ENCODE measurements at regions not wholly inside any gene's neighbourhood (a gene's known extent, or its start where the extent isn't known, plus 50 kb on each side); places are given as distances from the start of the nearest gene placed in this dataset.

DNA sequence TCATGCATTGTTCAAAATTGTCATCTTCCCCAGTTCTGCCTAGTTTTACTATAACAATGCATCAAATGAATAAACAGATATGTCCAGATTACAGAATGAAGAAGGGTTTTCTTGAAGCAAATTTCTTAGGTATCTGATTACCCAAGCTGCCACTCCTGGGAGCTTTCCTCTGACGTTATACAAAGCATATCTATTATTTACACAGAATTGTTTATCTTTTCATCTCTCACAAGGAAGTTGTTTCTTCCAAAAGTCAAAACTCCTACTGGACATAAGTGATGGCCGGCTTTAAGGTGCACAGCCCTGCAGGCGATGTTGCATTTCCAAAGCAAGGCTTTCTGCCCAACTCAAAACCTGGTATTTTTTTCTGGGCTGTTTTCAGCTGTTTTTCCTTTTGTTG is 73.4 kb upstream of the ANKH start:
- no peak for TF ChIP-seq POLR2A (IDR thresholded peaks at IDR 0.05)
- Histone ChIP-seq H3K27me3 (no peaks in the 10 kb centered on the region), H3K27ac (no peak overlapping the region), H3K4me1 (peaks cover 0 to 2% (median 0%) of the 10 kb centered on the region in 4 donors), H3K36me3 (no peaks in the 10 kb centered on the region), H3K9me3 (no peaks in the 10 kb centered on the region), H3K4me3 (no peak overlapping the region)
- no peak for ATAC-seq (ENCODE audit: low FRiP score in 2 of 2)
- no peak for DNase-seq
- WGBS, 2 donors = 45 to 51% methylated on average over 3 of the region's 3 CpGs

DNA sequence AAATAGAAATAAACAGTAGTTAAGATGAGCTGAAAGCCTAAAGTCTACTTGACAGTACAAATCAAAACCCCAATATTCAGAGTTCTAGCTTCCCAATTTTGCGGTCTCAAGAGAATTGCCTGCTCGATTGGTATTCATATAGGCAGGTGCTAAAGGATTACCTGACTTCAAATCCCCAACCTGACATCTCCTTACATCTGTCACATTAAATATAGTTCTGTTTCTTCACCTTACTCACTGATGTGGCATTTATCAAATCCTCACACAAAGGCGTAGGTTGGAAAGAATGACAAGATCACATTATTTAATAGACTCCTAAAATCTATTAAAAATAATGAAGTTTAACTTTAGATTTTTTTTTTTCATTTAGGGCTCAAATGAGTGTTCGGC is 72.8 kb upstream of the ANKH start:
- no peak for DNase-seq
- no peak overlapping the region for H3K27ac ChIP-seq
- H3K27me3 ChIP-seq = no peaks in the 10 kb centered on the region
- no peaks in the 10 kb centered on the region for H3K9me3 ChIP-seq
- H3K36me3 ChIP-seq = no peaks in the 10 kb centered on the region
- H3K4me1 ChIP-seq = peaks cover 0 to 2% (median 0%) of the 10 kb centered on the region in 4 donors
- 93 to 94% methylated on average over 4 of the region's 4 CpGs for WGBS, 2 donors
- no peak for TF ChIP-seq EP300 (IDR thresholded peaks at IDR 0.05)
- TF ChIP-seq CTCF (IDR thresholded peaks at IDR 0.05) = no peak
- no peak for TF ChIP-seq POLR2A (IDR thresholded peaks at IDR 0.05)
- no peak for TF ChIP-seq POLR2AphosphoS5 (IDR thresholded peaks at IDR 0.05)
- no peak overlapping the region for H3K4me3 ChIP-seq
- no peak for ATAC-seq (ENCODE audit: low FRiP score in 2 of 2)

GRCh38 chr5:14942212-14942611 is 70.6 kb upstream of the ANKH start:
- TF ChIP-seq POLR2A (IDR thresholded peaks at IDR 0.05) (no peak), CTCF (IDR thresholded peaks at IDR 0.05) (no peak), EP300 (IDR thresholded peaks at IDR 0.05) (no peak), POLR2AphosphoS5 (IDR thresholded peaks at IDR 0.05) (no peak)
- no peaks in the 10 kb centered on the region for H3K9me3 ChIP-seq
- DNase-seq (no peak), ATAC-seq (ENCODE audit: low FRiP score in 2 of 2) (no peak)
- peaks cover 0 to 5% (median 1%) of the 10 kb centered on the region in 4 donors for H3K4me1 ChIP-seq
- no peak overlapping the region for H3K4me3 ChIP-seq
- H3K36me3 ChIP-seq = no peaks in the 10 kb centered on the region
- no peak overlapping the region for H3K27ac ChIP-seq
- H3K27me3 ChIP-seq = no peaks in the 10 kb centered on the region

- DNase-seq (no peak), ATAC-seq (ENCODE audit: low FRiP score in 2 of 2) (peak in 1 of 2 donors; percentile 80)
- H3K27ac ChIP-seq = no peak overlapping the region
- no peak for TF ChIP-seq EP300 (IDR thresholded peaks at IDR 0.05)
- TF ChIP-seq POLR2A (IDR thresholded peaks at IDR 0.05) = no peak
- TF ChIP-seq CTCF (IDR thresholded peaks at IDR 0.05) = no peak
- TF ChIP-seq POLR2AphosphoS5 (IDR thresholded peaks at IDR 0.05) = no peak
- no peak overlapping the region for H3K4me3 ChIP-seq
- H3K36me3 ChIP-seq = no peaks in the 10 kb centered on the region
- no peaks in the 10 kb centered on the region for H3K27me3 ChIP-seq
- WGBS, 2 donors = 28 to 29% methylated on average over 5 of the region's 5 CpGs
- H3K9me3 ChIP-seq = no peaks in the 10 kb centered on the region
- H3K4me1 ChIP-seq = peaks cover 0 to 5% (median 1%) of the 10 kb centered on the region in 4 donors
These were observed 65.7 kb upstream of the ANKH start for GRCh38 chr5:14937254-14937653.

- no peak overlapping the region for H3K4me3 ChIP-seq
- H3K9me3 ChIP-seq = no peaks in the 10 kb centered on the region
- 29 to 32% methylated on average over 2 of the region's 2 CpGs for WGBS, 2 donors
- no peaks in the 10 kb centered on the region for H3K36me3 ChIP-seq
- ATAC-seq (ENCODE audit: low FRiP score in 2 of 2) (no peak), DNase-seq (no peak)
- TF ChIP-seq CTCF (IDR thresholded peaks at IDR 0.05) = no peak
- TF ChIP-seq POLR2AphosphoS5 (IDR thresholded peaks at IDR 0.05) = no peak
- TF ChIP-seq EP300 (IDR thresholded peaks at IDR 0.05) = no peak
- no peak for TF ChIP-seq POLR2A (IDR thresholded peaks at IDR 0.05)
- H3K27me3 ChIP-seq = no peaks in the 10 kb centered on the region
- H3K4me1 ChIP-seq = peaks cover 0 to 5% (median 1%) of the 10 kb centered on the region in 4 donors
- H3K27ac ChIP-seq = no peak overlapping the region
These were observed 65.0 kb upstream of the ANKH start for GRCh38 chr5:14936588-14936987.

Measured in upper lobe of left lung (tissue), 6 donors.